B cell (primary cell): ENCODE measurements at regions not wholly inside any gene's neighbourhood (a gene's known extent, or its start where the extent isn't known, plus 50 kb on each side); places are given as distances from the start of the nearest gene placed in this dataset.

Experiments
- ATAC-seq: fragments of 200-7000 bp; cut with Tn5 transposase; one replicate; pipeline ENCODE4 v1.10.0; 2021; ENCODE audit warnings: low read depth, mild to moderate bottlenecking, moderate number of reproducible peaks, moderate library complexity
- CTCF ChIA-PET: fragments of 350-600 bp; sonication (Branson Sonifier 250); formaldehyde crosslinking; loops from one replicate; lab custom pipeline; 2021; ENCODE audit warnings: antibody characterized with exemption, inconsistent platforms; lab: Charles Lee
- POLR2A ChIA-PET: fragments of 350-600 bp; sonication (Branson Sonifier 250); formaldehyde crosslinking; loops from one replicate; lab custom pipeline; 2021; ENCODE audit warnings: antibody characterized with exemption; lab: Charles Lee
- DNase-seq: peaks from one replicate; pipeline ENCODE4 v3.0.0; 2013
- H2AFZ ChIP-seq: 2 replicates; pipeline ENCODE4 v1.6.1; 2012; ENCODE audit warnings: mild to moderate bottlenecking, low read depth, low read length; ENCODE audit not compliant: insufficient read depth, poor library complexity, severe bottlenecking
- H3K27ac ChIP-seq, 2 donors: 1 replicate in 1 of 2; 2 replicates in 1 of 2; pipeline ENCODE4 v1.5.1; 2012 to 2013; ENCODE audit warnings: low read length in 2 of 2, mild to moderate bottlenecking in 2 of 2, moderate library complexity in 1 of 2
- H3K27me3 ChIP-seq, 4 experiments: fragments of 200-600 bp in 1 of 4; sonication (generic) in 1 of 4; replicated peaks in 1 of 4; 1 replicate in 2 of 4; 2 replicates in 2 of 4; pipeline versions ENCODE4 v1.6.1 to v1.7.0; 2013 to 2016; ENCODE audit warnings: low read length in 3 of 4, mild to moderate bottlenecking in 2 of 4, mixed read lengths in 1 of 4, moderate library complexity in 1 of 4; ENCODE audit not compliant: insufficient read depth in 4 of 4, control insufficient read depth in 3 of 4; ENCODE audit errors: control extremely low read depth in 1 of 4
- H3K36me3 ChIP-seq, 2 experiments: replicated peaks in 1 of 2; 1 replicate in 1 of 2; 2 replicates in 1 of 2; pipeline versions ENCODE4 v1.6.1 to v1.7.1; 2013; ENCODE audit warnings: low read length in 1 of 2; ENCODE audit not compliant: insufficient read depth in 2 of 2, control insufficient read depth in 1 of 2; ENCODE audit errors: control extremely low read depth in 1 of 2, extremely low read depth in 1 of 2
- H3K4me1 ChIP-seq, 2 donors: fragments of 200-600 bp in 1 of 2; sonication (generic) in 1 of 2; 1 replicate in 1 of 2; 2 replicates in 1 of 2; pipeline versions ENCODE4 v1.5.1 to v1.6.1; 2013 to 2017; ENCODE audit warnings: low read length in 2 of 2; ENCODE audit not compliant: control insufficient read depth in 2 of 2, insufficient read depth in 2 of 2
- H3K4me2 ChIP-seq: replicated peaks from 2 replicates; pipeline ENCODE3; 2012; ENCODE audit warnings: mild to moderate bottlenecking, low read depth, low read length; ENCODE audit not compliant: poor library complexity, severe bottlenecking
- H3K4me3 ChIP-seq, 5 experiments: fragments of 200-600 bp in 1 of 5; sonication (generic) in 1 of 5; 1 replicate in 3 of 5; 2 replicates in 2 of 5; pipeline versions ENCODE4 v1.5.1 to v1.7.0; 2011 to 2016; ENCODE audit warnings: low read length in 4 of 5, mild to moderate bottlenecking in 4 of 5, low read depth in 2 of 5, control low read depth in 1 of 5, moderate library complexity in 1 of 5; ENCODE audit not compliant: insufficient read depth in 1 of 5; ENCODE audit errors: control extremely low read depth in 1 of 5, extremely low read depth in 1 of 5
- H3K79me2 ChIP-seq: fragments of 200-600 bp; sonication (generic); one replicate; pipeline ENCODE4 v1.6.0; 2016; ENCODE audit warnings: low read length; ENCODE audit not compliant: control insufficient read depth, insufficient read depth
- H3K9ac ChIP-seq: fragments of 200-600 bp; sonication (generic); 2 replicates; pipeline ENCODE4 v1.6.1; 2017; ENCODE audit warnings: mild to moderate bottlenecking, low read length, moderate library complexity
- H3K9me3 ChIP-seq, 3 donors: one replicate each; pipeline versions ENCODE4 v1.6.1 to v1.7.1; 2013; ENCODE audit warnings: low read length in 2 of 3; ENCODE audit not compliant: control insufficient read depth in 2 of 3, insufficient read depth in 1 of 3; ENCODE audit errors: control extremely low read depth in 1 of 3
- H4K20me1 ChIP-seq: 2 replicates; pipeline ENCODE4 v1.6.0; 2012; ENCODE audit warnings: mild to moderate bottlenecking, low read length; ENCODE audit not compliant: insufficient read depth, control insufficient read depth, poor library complexity, severe bottlenecking
- H3K27ac Mint-ChIP-seq: one replicate; pipeline ENCODE4 v1.8.0; 2021; ENCODE audit warnings: mixed read lengths
- H3K27me3 Mint-ChIP-seq: one replicate; pipeline ENCODE4 v1.8.0; 2021; ENCODE audit warnings: mixed read lengths
- H3K4me1 Mint-ChIP-seq: one replicate; pipeline ENCODE4 v1.8.0; 2021; ENCODE audit warnings: mixed read lengths
- H3K4me3 Mint-ChIP-seq: one replicate; pipeline ENCODE4 v1.8.0; 2021; ENCODE audit warnings: mixed read lengths
- H3K9me3 Mint-ChIP-seq: one replicate; pipeline ENCODE4 v1.8.0; 2022; ENCODE audit warnings: mixed read lengths; ENCODE audit not compliant: insufficient read depth
- CTCF ChIP-seq: fragments of 200-600 bp; IDR thresholded peaks from one replicate; pipeline ENCODE4 v1.8.0; 2022; ENCODE audit warnings: antibody characterized with exemption, mild to moderate bottlenecking
- EZH2 ChIP-seq: IDR thresholded peaks from 2 replicates; pipeline ENCODE4 v1.6.1; 2012; ENCODE audit warnings: borderline replicate concordance, low read depth, mild to moderate bottlenecking, moderate library complexity, low read length; ENCODE audit not compliant: insufficient read depth, poor library complexity, severe bottlenecking
- WGBS: methylation state at CpG from one replicate; pipeline ENCODE4 v1.1.5; 2013; ENCODE audit warnings: missing lambda C conversion rate; ENCODE audit not compliant: insufficient coverage; 5-methylcytosine and 5-hydroxymethylcytosine counted together
- intact Hi-C: fragments of 100-400 bp; cut with micrococcal nuclease; formaldehyde crosslinking; loops from one replicate; pipeline ENCODE4 v1.10.0; 2022

- H3K27ac Mint-ChIP-seq = no peak overlapping the region
- no peak overlapping the region for H3K4me3 Mint-ChIP-seq
- Histone ChIP-seq H3K4me2 (no peak overlapping the region), H3K36me3 (no peaks in the 10 kb centered on the region), H3K4me3 (no peak overlapping the region), H2AFZ (no peak overlapping the region), H3K79me2 (no peaks in the 10 kb centered on the region), H3K27me3 (peaks cover 0 to 4% (median 0%) of the 10 kb centered on the region in 4 experiments), H4K20me1 (no peaks in the 10 kb centered on the region), H3K9ac (no peak overlapping the region), H3K4me1 (no peaks in the 10 kb centered on the region), H3K27ac (no peak overlapping the region), H3K9me3 (no peaks in the 10 kb centered on the region)
- CTCF ChIA-PET = no interaction called here
- no peak for ATAC-seq
- WGBS = 56% methylated on average over 7 of the region's 10 CpGs
- H3K9me3 Mint-ChIP-seq = no peaks in the 10 kb centered on the region
- H3K4me1 Mint-ChIP-seq = no peaks in the 10 kb centered on the region
- TF ChIP-seq EZH2 (no peak), CTCF (no peak)
- intact Hi-C loops = no loop called here
- no peak for DNase-seq
- peaks cover 35% of the 10 kb centered on the region for H3K27me3 Mint-ChIP-seq
- POLR2A ChIA-PET = no interaction called here
Measured at GRCh38 chr18:2302628-2303516, 268.4 kb downstream of the METTL4 start.

- peaks cover 0 to 4% (median 0%) of the 10 kb centered on the region in 4 experiments for H3K27me3 ChIP-seq
- H3K4me1 ChIP-seq = no peaks in the 10 kb centered on the region
- H3K9ac ChIP-seq = no peak overlapping the region
- H3K9me3 ChIP-seq = no peaks in the 10 kb centered on the region
- no peak overlapping the region for H3K4me2 ChIP-seq
- no CpG with 5 or more reads among the region's 3 CpGs for WGBS
- no peaks in the 10 kb centered on the region for H3K4me1 Mint-ChIP-seq
- intact Hi-C loops = no loop called here
- no peak overlapping the region for H3K4me3 ChIP-seq
- no peak overlapping the region for H3K27ac Mint-ChIP-seq
- no peaks in the 10 kb centered on the region for H4K20me1 ChIP-seq
- H3K27me3 Mint-ChIP-seq = peaks cover 39% of the 10 kb centered on the region
- no peak for ATAC-seq
- no peaks in the 10 kb centered on the region for H3K9me3 Mint-ChIP-seq
- no peaks in the 10 kb centered on the region for H3K36me3 ChIP-seq
- DNase-seq = no peak
- TF ChIP-seq CTCF (no peak), EZH2 (no peak)
- POLR2A ChIA-PET = no interaction called here
- H3K4me3 Mint-ChIP-seq = no peak overlapping the region
- no peak overlapping the region for H2AFZ ChIP-seq
- CTCF ChIA-PET = no interaction called here
- H3K79me2 ChIP-seq = no peaks in the 10 kb centered on the region
- no peak overlapping the region for H3K27ac ChIP-seq
Measured at GRCh38 chr18:2303517-2304238, 267.6 kb downstream of the METTL4 start.
